Activated naive CD4-positive, alpha-beta T cell treated with anti-CD3 and anti-CD28 coated beads, Interleukin-2, amount 50 U/mL, for 72 hours (primary cell): ENCODE measurements at regions not wholly inside any gene's neighbourhood (a gene's known extent, or its start where the extent isn't known, plus 50 kb on each side); places are given as distances from the start of the nearest gene placed in this dataset.
"Not testable (repeated sequence)": the region's sequence is repeated elsewhere in the genome, so short reads cannot be mapped to it uniquely, and the experiment has no call there.

Experiments
- ATAC-seq, 2 donors: fragments of 150-1000 bp; cut with Tn5 transposase; 2 replicates each; pipeline ENCODE4 v1.10.0; 2021; ENCODE audit warnings: mild to moderate bottlenecking in 2 of 2, moderate library complexity in 2 of 2
- DNase-seq, 2 donors: peaks; one replicate each; pipeline ENCODE4 v3.0.0; 2021 to 2022; ENCODE audit warnings: low spot score in 2 of 2
- H3K27ac Mint-ChIP-seq, 2 donors: one replicate each; pipeline ENCODE4 v1.8.0; 2022; ENCODE audit warnings: mild to moderate bottlenecking in 2 of 2, mixed read lengths in 2 of 2
- H3K36me3 Mint-ChIP-seq, 2 donors: one replicate each; pipeline ENCODE4 v1.8.0; 2022; ENCODE audit warnings: mixed read lengths in 2 of 2
- H3K9me3 Mint-ChIP-seq, 2 donors: one replicate each; pipeline ENCODE4 v1.8.0; 2022; ENCODE audit warnings: mixed read lengths in 2 of 2

DNA sequence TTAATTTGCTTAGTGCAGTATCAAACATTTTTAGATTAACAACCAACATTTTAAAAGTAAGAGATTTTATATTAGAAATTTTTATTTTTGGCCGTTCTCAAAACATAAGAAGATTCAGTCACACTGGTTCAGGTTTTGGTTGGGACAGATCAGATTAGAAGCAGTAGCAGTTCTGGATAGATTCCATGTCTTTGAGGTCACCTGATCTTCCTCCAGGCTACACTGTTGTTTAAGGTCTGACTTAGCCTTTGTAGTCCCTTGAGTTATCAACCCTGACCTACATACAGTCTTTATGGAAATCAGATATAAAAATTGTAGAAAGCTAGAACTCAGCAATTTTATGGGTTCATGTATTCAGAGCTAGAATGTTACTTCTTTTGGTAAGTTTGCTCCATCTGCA lies 910.0 kb upstream of the WWC1 start:
- Mint-ChIP-seq H3K27ac (no peak overlapping the region), H3K36me3 (no peaks in the 10 kb centered on the region), H3K9me3 (peaks cover 0 to 4% of the 10 kb centered on the region in 2 donors)
- DNase-seq (no peak), ATAC-seq (no peak)

DNA sequence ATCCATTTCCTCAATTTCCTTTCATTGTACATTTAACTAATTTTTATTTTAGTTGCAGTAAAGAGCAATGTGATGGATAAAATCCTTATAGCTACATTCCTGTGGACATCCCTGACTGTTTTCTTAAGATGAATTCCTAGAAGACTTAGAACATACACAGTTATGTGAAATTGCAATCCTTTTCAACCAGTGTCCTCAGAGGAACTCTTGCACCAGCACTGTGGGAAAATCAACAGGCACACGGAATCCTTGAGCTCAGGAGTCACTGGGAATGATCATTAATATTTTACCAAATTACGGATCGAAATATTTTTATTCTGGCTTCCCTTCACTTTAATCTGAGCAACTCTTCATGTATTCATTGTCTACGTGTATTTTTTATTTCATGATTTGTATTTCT lies 901.9 kb upstream of the WWC1 start:
- no peak for DNase-seq
- H3K36me3 Mint-ChIP-seq: no peaks in the 10 kb centered on the region
- no peak overlapping the region for H3K27ac Mint-ChIP-seq
- peaks cover 14% of the 10 kb centered on the region in 2 donors for H3K9me3 Mint-ChIP-seq
- ATAC-seq: no peak

DNA sequence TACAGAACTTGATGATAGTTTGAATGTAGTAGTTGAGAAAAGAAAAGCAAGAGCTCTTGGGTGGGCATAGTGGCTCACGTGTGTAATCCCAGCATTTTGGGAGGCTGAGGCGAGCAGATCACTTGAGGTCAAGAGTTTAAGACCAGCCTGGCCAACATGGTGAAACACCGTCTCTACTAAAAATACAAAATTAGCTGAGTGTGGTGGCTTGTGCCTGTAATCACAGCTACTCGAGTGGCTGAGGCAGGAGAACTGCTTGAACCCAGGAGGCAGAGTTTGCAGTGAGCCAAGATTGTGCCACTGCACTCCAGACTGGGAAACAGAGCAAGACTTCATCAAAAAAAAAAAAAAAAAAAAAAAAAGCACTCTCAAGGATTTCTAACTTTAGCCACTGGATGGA lies 900.2 kb upstream of the WWC1 start:
- not testable (repeated sequence) for DNase-seq, ATAC-seq, H3K36me3 Mint-ChIP-seq, H3K27ac Mint-ChIP-seq
- H3K9me3 Mint-ChIP-seq: peaks cover 17 to 23% of the 10 kb centered on the region in 2 donors

DNA sequence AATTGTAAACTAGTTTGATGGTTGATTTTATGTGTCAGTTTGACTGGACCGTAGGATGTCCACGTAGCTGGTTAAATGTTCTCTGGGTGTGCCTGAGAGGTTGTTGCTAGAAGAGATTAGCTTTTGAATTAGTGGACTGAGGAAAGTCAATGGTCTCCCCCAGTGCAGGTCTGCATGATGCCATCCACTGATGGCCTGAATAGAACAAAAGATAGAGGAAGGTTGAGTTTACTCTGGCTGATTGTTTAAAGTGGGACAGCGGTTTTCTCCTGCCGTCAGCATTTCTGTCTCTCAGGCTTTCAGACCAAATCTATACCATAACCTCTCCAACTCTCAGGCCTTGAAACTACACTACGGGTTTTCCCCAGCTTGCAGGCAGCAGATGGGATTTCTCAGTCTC lies 899.2 kb upstream of the WWC1 start:
- Mint-ChIP-seq H3K27ac (no peak overlapping the region), H3K9me3 (peaks cover 13 to 31% of the 10 kb centered on the region in 2 donors), H3K36me3 (peaks cover 0 to 4% of the 10 kb centered on the region in 2 donors)
- no peak for ATAC-seq
- no peak for DNase-seq

DNA sequence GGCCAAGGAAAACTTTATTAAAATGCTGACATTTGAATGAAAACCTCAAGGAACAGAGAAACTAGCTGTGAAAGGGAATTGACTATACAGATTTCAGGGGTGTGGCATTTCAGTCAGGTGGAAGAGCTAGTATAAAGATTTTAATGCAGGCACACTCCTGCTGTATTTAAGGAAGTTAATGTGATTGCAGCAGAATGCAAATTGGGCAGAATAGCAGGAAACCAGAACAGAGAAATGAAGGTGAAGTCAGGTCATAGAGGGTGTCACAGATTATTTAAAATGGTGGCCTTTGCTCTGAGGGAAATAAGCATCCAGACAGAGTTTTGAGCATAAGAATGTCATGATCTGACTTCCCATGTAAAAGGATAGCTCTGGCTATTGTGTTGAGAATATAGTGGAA lies 898.1 kb upstream of the WWC1 start:
- Mint-ChIP-seq H3K27ac (no peak overlapping the region), H3K36me3 (peaks cover 0 to 4% of the 10 kb centered on the region in 2 donors), H3K9me3 (peaks cover 12 to 27% of the 10 kb centered on the region in 2 donors)
- ATAC-seq: no peak
- no peak for DNase-seq

DNA sequence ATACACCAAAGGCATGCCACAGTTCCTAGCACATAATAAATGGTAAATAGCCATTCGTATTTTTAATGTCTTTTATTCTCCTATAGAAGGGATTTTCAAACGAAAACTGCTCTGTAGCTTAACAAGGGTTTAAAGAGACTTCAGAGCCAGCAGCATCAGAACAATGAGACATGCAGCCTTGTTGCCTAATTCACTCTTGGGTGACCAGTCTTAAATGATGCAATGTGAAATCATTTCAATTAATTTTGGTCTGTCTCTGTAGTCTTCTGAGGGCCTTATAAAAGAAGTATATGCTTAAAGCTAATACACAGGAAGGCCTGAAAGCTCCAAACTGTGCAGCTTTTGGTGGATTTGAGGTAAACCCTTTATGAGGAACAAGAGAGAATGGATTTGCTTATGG lies 888.8 kb upstream of the WWC1 start:
- no peaks in the 10 kb centered on the region for H3K36me3 Mint-ChIP-seq
- H3K27ac Mint-ChIP-seq: no peak overlapping the region
- DNase-seq (no peak), ATAC-seq (no peak)
- H3K9me3 Mint-ChIP-seq: peaks cover 13 to 23% of the 10 kb centered on the region in 2 donors

DNA sequence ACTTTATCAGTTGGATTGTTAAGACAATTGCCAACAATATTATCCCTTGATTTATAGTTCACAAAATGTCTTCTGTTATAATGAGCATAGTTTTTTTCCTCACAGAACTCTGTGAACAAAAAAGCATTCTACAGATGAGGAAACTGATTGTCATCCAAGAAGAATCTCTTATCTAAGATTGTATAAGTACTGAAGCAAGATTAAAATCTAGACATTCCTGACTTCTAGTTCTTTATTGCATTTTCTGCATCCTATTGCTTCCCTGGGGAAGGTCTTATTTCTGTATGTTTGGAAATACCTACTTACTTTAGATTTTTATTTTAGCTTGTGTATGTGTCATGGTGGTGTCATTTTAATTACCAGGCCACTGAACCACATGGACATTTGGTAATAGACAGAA lies 884.9 kb upstream of the WWC1 start:
- Mint-ChIP-seq H3K27ac (no peak overlapping the region), H3K9me3 (peaks cover 0 to 9% of the 10 kb centered on the region in 2 donors), H3K36me3 (no peaks in the 10 kb centered on the region)
- no peak for ATAC-seq
- DNase-seq: no peak

DNA sequence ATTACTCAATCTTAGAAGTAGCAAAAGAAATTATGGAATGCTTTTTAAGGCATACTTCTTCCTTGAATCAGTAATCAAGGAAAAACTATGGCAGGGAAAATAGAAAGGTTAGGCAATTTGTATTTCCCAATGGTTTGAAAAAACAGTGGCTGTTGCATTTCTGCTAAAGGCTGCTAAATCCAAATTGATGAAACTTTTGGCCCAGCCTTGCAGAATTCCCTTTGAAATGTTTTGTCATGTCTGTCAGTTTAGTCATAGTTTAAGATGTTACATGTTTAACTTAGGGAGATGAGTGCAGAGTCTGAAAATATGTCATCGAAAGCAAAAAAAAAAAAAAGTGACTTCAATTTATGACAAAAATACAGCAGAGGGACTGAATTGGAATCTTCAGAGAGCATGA lies 878.9 kb upstream of the WWC1 start:
- no peaks in the 10 kb centered on the region for H3K36me3 Mint-ChIP-seq
- peaks cover 6 to 8% of the 10 kb centered on the region in 2 donors for H3K9me3 Mint-ChIP-seq
- DNase-seq: no peak
- H3K27ac Mint-ChIP-seq: no peak overlapping the region
- ATAC-seq: no peak

DNA sequence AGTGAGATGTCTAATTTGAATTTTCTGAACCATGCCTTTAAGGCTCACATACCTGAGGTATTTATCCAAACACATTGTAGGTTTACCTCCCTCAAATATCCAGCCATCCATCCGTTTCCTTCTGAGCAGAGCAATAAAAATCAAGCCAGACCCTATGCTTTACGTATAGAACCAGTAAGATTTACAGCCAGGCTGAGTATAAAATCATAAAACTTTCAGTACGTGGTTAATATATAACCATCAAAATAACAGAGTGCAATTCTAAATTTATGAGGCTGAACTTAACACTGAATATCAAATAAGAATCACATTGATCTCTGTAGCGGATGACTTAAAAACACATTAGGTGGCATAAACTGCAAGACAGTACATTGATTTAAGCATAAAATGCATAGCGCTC lies 877.9 kb upstream of the WWC1 start:
- DNase-seq (no peak), ATAC-seq (no peak)
- Mint-ChIP-seq H3K27ac (no peak overlapping the region), H3K36me3 (no peaks in the 10 kb centered on the region), H3K9me3 (peaks cover 11 to 12% of the 10 kb centered on the region in 2 donors)

DNA sequence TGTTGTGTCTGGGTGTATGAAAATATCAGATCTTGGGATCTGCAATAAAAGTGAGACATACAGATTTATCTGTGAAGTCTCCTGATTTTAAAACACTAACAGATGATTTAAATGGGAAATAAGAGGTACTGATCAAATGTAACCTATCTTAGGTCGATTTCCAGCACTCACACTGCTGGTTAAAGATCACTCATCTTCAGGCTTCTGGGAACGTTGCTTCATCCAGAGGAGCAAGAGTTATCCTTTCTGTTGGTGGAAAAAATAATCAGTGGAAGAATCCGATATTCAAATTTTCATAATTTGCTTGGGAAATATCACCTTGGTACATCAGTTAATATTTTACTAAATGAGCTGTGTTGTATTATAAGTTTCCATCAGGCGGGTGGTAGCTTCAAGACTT lies 876.8 kb upstream of the WWC1 start:
- Mint-ChIP-seq H3K9me3 (peaks cover 12 to 13% of the 10 kb centered on the region in 2 donors), H3K36me3 (no peaks in the 10 kb centered on the region), H3K27ac (no peak overlapping the region)
- ATAC-seq (no peak), DNase-seq (no peak)

DNA sequence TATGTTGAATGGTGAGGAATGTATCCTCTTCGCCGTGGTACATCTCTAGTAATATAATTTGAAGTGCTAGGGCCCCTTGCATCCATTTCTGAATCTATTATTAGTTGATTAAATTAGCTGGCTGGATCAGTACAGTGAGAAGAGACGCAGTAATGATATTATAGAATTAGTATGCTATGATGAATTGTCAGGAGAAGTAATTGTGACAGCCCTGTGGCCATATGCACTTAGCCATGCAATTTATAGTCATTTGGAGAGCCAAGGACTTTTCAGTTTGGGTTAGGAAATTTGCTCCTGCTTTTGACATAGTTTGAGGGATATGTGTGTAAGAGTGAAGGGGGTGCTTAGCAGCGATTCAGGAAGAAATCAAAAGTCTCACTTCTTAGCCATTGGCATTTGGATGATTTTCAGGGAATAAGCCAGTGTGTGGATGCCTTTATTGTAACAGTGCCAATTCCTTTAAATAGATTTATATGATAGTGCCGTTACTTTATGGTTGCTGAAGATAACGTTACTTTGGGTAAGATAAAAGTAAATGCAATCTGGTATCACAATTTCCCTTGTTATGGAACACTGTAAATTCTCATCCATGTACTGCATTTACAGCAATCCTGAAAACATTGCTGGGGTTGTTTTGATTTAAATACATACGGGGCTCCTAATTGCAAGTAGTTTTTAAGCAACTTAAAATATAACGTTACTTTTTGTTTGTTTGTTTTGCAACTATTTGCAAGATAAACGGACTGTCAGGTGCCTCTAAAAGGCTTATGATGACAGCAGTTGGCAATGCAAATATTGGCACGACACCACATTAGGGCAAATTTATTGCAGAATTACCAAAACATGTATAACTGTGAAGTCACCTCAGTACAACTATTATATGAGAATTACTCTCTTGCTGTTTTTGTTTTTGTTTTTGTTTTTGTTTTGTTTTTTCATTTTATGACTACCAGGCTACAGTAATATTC lies 875.4 kb upstream of the WWC1 start:
- ATAC-seq: no peak
- H3K27ac Mint-ChIP-seq: no peak overlapping the region
- H3K36me3 Mint-ChIP-seq: no peaks in the 10 kb centered on the region
- peaks cover 16 to 17% of the 10 kb centered on the region in 2 donors for H3K9me3 Mint-ChIP-seq
- no peak for DNase-seq

DNA sequence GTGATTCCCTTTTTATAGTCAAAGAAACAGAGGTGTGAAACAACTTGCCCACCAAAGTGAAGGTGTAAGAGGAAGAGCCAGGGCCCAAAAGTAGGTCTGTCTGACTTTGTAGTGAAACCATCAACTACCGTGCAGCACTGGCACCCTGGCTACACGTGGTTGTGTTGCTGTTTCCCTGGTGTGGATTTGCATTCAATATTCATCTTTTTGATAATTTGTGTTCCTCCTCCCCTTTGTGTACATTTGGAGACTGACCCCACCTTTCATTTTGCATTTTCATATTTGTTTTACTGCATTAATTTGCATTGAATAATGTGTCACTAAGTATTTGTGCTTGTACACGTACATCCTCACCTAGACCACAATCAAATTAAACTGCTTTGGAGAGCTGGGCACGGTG lies 873.8 kb upstream of the WWC1 start:
- Mint-ChIP-seq H3K27ac (no peak overlapping the region), H3K9me3 (peaks cover 12 to 17% of the 10 kb centered on the region in 2 donors), H3K36me3 (no peaks in the 10 kb centered on the region)
- no peak for DNase-seq
- no peak for ATAC-seq

DNA sequence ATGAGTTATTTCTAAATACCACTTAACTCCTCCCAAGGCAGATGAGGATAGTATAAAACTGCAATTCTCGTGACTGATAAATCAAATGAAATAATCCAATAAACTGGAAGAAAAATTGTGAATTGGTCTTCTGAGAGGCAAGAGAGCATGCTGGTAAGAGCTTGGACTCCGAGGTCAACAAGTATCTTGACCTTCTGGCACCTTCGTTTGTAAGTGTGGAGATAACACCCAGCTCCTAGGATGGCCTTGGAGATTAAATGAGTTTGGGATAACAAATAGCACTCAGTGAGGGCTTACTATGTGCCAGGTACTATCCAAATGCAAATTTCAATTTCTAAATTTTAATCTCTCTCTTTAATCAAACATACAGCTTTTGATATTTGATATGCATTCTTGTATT lies 866.3 kb upstream of the WWC1 start:
- ATAC-seq: no peak
- Mint-ChIP-seq H3K27ac (no peak overlapping the region), H3K9me3 (peaks cover 7 to 10% of the 10 kb centered on the region in 2 donors), H3K36me3 (peaks cover 0 to 4% of the 10 kb centered on the region in 2 donors)
- no peak for DNase-seq

DNA sequence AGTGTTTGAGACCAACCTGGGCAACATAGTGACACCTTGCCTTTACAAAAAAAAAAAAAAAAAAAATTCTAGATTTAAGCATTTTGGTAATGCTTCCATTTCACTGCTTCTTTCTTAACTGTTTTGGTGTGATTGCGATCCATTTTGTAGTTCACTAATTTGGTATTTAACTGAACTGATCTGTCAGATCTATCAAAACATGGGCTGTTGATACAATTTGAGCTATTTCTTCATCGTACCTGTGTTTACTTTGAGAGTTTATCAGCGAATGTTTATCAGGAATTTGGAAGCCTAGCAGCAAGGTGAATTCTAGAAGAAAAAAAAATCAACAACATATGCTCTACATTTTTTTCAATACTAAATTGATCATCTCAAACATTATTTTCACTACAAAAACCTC lies 864.9 kb upstream of the WWC1 start:
- no peak for ATAC-seq
- no peak for DNase-seq
- Mint-ChIP-seq H3K36me3 (peaks cover 0 to 4% of the 10 kb centered on the region in 2 donors), H3K27ac (no peak overlapping the region), H3K9me3 (peaks cover 3 to 10% of the 10 kb centered on the region in 2 donors)

DNA sequence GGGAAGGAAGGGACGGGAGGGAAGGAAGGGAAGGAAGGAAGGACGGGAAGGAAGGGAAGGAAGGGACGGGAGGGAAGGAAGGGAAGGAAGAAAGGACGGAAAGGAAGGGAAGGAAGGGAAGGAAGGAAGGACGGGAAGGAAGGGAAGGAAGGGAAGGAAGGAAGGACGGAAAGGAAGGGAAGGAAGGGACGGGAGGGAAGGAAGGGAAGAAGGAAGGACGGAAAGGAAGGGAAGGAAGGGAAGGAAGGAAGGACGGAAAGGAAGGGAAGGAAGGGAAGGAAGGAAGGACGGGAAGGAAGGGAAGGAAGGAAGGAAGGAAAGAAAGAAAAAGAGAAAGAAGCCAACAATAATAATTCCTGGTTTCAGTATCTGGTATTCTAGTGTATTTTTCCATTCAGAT lies 863.8 kb upstream of the WWC1 start:
- H3K27ac Mint-ChIP-seq, DNase-seq, H3K36me3 Mint-ChIP-seq, H3K9me3 Mint-ChIP-seq, ATAC-seq: not testable (repeated sequence)

DNA sequence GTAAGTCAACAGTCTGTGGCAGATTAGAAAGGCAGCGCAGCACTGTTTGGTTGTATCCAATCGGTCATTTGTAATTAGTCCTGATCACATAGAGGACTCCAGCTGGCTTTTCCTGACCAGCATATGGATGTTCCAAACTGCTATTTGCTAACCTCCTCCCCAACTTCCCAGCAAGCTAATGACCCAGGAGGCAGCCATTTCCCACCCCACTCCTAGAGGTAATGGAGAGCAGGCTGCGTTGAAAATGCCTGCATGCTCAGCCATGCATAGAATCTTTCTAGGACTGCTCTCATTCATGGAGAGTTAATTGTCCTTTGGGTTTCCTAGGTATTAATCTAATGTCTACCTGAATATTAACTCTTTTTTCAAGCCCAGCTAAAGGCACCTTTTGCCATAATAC lies 850.6 kb upstream of the WWC1 start:
- Mint-ChIP-seq H3K36me3 (peaks cover 0 to 7% of the 10 kb centered on the region in 2 donors), H3K9me3 (peaks cover 0 to 14% of the 10 kb centered on the region in 2 donors), H3K27ac (no peak overlapping the region)
- ATAC-seq (no peak), DNase-seq (no peak)

DNA sequence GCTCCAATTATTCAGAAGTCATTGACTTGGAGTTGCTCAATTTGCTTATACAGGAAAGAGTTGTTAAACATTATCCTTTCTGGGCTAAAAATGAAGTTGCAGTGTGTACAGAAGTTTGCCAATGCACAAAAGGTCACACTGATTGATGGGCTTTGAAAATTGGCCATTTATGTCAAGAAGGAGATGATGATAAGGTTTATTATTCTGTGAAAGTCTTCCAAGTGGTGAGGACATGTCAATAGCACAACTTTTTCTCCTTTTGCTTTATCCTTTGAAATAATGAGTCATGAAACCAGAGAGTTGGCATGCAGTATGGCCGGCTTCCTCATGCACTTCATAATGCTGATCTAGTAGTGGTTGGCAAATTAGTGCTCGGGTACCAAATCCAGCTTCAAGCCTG lies 848.5 kb upstream of the WWC1 start:
- H3K27ac Mint-ChIP-seq: no peak overlapping the region
- ATAC-seq (no peak), DNase-seq (no peak)
- H3K36me3 Mint-ChIP-seq: no peaks in the 10 kb centered on the region
- H3K9me3 Mint-ChIP-seq: peaks cover 0 to 9% of the 10 kb centered on the region in 2 donors
